ENCODE measurements at regions not wholly inside any gene's neighbourhood (a gene's known extent, or its start where the extent isn't known, plus 50 kb on each side); places are given as distances from the start of the nearest gene placed in this dataset.

GRCh38 chr11:11009179-11009578 lies 151.3 kb upstream of the ZBED5 start:
- TF ChIP-seq, protein P1, sequence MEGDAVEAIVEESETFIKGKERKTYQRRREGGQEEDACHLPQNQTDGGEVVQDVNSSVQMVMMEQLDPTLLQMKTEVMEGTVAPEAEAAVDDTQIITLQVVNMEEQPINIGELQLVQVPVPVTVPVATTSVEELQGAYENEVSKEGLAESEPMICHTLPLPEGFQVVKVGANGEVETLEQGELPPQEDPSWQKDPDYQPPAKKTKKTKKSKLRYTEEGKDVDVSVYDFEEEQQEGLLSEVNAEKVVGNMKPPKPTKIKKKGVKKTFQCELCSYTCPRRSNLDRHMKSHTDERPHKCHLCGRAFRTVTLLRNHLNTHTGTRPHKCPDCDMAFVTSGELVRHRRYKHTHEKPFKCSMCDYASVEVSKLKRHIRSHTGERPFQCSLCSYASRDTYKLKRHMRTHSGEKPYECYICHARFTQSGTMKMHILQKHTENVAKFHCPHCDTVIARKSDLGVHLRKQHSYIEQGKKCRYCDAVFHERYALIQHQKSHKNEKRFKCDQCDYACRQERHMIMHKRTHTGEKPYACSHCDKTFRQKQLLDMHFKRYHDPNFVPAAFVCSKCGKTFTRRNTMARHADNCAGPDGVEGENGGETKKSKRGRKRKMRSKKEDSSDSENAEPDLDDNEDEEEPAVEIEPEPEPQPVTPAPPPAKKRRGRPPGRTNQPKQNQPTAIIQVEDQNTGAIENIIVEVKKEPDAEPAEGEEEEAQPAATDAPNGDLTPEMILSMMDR (IDR thresholded peaks at IDR 0.05): no peak
- no peak for TF ChIP-seq POLR2A (IDR thresholded peaks at IDR 0.05)
